PC-9 (cell line): ENCODE measurements at regions not wholly inside any gene's neighbourhood (a gene's known extent, or its start where the extent isn't known, plus 50 kb on each side); places are given as distances from the start of the nearest gene placed in this dataset.

Source experiments
- BruUV-seq: library from RNA; stranded (reverse); fragments of 400-500 nt; replicated peaks from 2 replicates; lab custom pipeline; 2021; lab: Mats Ljungman, UMichigan
- CTCF ChIA-PET: fragments of 300-600 bp; sonication (Branson Sonifier 250); formaldehyde crosslinking; loops from one replicate; lab custom pipeline; 2022; ENCODE audit warnings: antibody characterized with exemption; lab: Charles Lee
- POLR2A ChIA-PET: fragments of 300-600 bp; sonication (Branson Sonifier 250); formaldehyde crosslinking; loops from one replicate; lab custom pipeline; 2022; ENCODE audit warnings: antibody characterized with exemption; ENCODE audit not compliant: unreplicated experiment; lab: Charles Lee
- DNase-seq, 2 experiments: peaks; one replicate each; pipeline versions ENCODE4 v3.0.0 to v3.0.0-alpha.2; 2015 to 2022; ENCODE audit warnings: mixed read lengths in 1 of 2
- H2AFZ ChIP-seq: fragments of 200-600 bp; sonication (generic); 2 replicates; pipeline ENCODE4 v1.8.1; 2017; ENCODE audit warnings: antibody characterized with exemption
- H3F3A ChIP-seq: fragments of 200-600 bp; sonication (generic); 2 replicates; pipeline ENCODE4 v1.8.1; 2017; ENCODE audit warnings: antibody characterized with exemption, mild to moderate bottlenecking, low read depth; ENCODE audit not compliant: insufficient read depth
- H3K27ac ChIP-seq: fragments of 200-600 bp; sonication (generic); 2 replicates; pipeline ENCODE4 v1.6.1; 2016; ENCODE audit warnings: mixed run types
- H3K27me3 ChIP-seq: fragments of 200-600 bp; sonication (generic); 2 replicates; pipeline ENCODE4 v1.6.1; 2016; ENCODE audit warnings: low read depth, mixed run types; ENCODE audit not compliant: insufficient read depth
- H3K36me3 ChIP-seq: fragments of 200-600 bp; sonication (generic); 2 replicates; pipeline ENCODE4 v1.6.1; 2016; ENCODE audit warnings: low read depth, mixed run types
- H3K4me1 ChIP-seq: fragments of 200-600 bp; sonication (generic); replicated peaks from 2 replicates; pipeline ENCODE4 v1.6.1; 2016; ENCODE audit warnings: mixed run types; ENCODE audit not compliant: insufficient read depth
- H3K4me2 ChIP-seq: fragments of 200-600 bp; sonication (generic); 2 replicates; pipeline ENCODE4 v1.6.1; 2017; ENCODE audit warnings: mixed run types
- H3K4me3 ChIP-seq: fragments of 200-600 bp; sonication (generic); 2 replicates; pipeline ENCODE4 v1.6.1; 2016; ENCODE audit warnings: mixed run types
- H3K79me2 ChIP-seq: fragments of 200-600 bp; sonication (generic); 2 replicates; pipeline ENCODE4 v1.6.1; 2017; ENCODE audit warnings: low read depth, mixed run types
- H3K9me2 ChIP-seq: fragments of 200-600 bp; sonication (generic); 2 replicates; pipeline ENCODE4 v1.8.1; 2017; ENCODE audit warnings: mild to moderate bottlenecking; ENCODE audit not compliant: insufficient read depth
- H3K9me3 ChIP-seq: fragments of 200-600 bp; sonication (generic); 2 replicates; pipeline ENCODE4 v1.8.1; 2016; ENCODE audit warnings: low read depth; ENCODE audit not compliant: insufficient read depth
- H4K20me1 ChIP-seq: fragments of 200-600 bp; sonication (generic); 2 replicates; pipeline ENCODE4 v1.8.1; 2017; ENCODE audit not compliant: insufficient read depth
- EZH2 ChIP-seq: fragments of 200-600 bp; sonication (generic); IDR thresholded peaks from 2 replicates; pipeline ENCODE4 v1.8.0; 2017; ENCODE audit warnings: antibody characterized with exemption, low read depth
- intact Hi-C: fragments of 100-400 bp; cut with micrococcal nuclease; formaldehyde crosslinking; loops from one replicate; pipeline ENCODE4 v1.10.0; 2022; ENCODE audit not compliant: unreplicated experiment
- TF ChIP-seq, protein P1 (sequence below): fragments of 200-600 bp; sonication (generic); conservative IDR thresholded peaks from 2 replicates; pipeline ENCODE4 v1.6.1; 2017; ENCODE audit warnings: mixed run types, antibody characterized with exemption, mild to moderate bottlenecking, moderate library complexity

DNA sequence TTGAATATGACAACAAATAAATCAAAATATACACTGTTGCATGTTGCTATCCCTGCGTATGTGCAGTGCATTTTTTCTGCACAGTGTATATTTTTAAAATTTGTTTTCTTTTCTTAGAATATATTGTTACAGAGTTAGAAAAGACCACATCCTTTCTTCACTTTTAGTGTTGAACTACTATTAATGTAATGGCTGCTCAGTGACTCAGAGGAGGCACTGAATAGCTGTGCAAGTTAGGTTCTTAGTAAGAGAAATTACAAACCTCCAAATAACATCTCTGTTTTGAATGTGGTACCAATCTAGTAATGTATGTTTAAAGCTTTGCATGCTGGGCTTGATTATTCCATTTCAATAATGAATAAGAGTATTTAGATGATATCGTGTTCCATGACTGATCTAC lies 208.9 kb upstream of the PRR16 start:
- POLR2A ChIA-PET, result no interaction called here
- CTCF ChIA-PET, result no interaction called here
- no peaks in the 10 kb centered on the region for H4K20me1 ChIP-seq
- intact Hi-C loops, result no loop called here
- H3F3A ChIP-seq, result no peaks in the 10 kb centered on the region
- no peaks in the 10 kb centered on the region for H3K27me3 ChIP-seq
- H3K4me1 ChIP-seq, result no peaks in the 10 kb centered on the region
- no peaks in the 10 kb centered on the region for H3K36me3 ChIP-seq
- BruUV-seq, result no TSS peak
- H3K9me3 ChIP-seq, result no peaks in the 10 kb centered on the region
- H3K79me2 ChIP-seq, result no peaks in the 10 kb centered on the region
- H3K9me2 ChIP-seq, result no peaks in the 10 kb centered on the region
- no peak overlapping the region for H3K4me3 ChIP-seq
- no peak overlapping the region for H3K27ac ChIP-seq
- no peak for DNase-seq
- no peak overlapping the region for H2AFZ ChIP-seq
- no peak overlapping the region for H3K4me2 ChIP-seq
- no peak for TF ChIP-seq EZH2
- TF ChIP-seq, protein P1, sequence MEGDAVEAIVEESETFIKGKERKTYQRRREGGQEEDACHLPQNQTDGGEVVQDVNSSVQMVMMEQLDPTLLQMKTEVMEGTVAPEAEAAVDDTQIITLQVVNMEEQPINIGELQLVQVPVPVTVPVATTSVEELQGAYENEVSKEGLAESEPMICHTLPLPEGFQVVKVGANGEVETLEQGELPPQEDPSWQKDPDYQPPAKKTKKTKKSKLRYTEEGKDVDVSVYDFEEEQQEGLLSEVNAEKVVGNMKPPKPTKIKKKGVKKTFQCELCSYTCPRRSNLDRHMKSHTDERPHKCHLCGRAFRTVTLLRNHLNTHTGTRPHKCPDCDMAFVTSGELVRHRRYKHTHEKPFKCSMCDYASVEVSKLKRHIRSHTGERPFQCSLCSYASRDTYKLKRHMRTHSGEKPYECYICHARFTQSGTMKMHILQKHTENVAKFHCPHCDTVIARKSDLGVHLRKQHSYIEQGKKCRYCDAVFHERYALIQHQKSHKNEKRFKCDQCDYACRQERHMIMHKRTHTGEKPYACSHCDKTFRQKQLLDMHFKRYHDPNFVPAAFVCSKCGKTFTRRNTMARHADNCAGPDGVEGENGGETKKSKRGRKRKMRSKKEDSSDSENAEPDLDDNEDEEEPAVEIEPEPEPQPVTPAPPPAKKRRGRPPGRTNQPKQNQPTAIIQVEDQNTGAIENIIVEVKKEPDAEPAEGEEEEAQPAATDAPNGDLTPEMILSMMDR, result no peak

DNA sequence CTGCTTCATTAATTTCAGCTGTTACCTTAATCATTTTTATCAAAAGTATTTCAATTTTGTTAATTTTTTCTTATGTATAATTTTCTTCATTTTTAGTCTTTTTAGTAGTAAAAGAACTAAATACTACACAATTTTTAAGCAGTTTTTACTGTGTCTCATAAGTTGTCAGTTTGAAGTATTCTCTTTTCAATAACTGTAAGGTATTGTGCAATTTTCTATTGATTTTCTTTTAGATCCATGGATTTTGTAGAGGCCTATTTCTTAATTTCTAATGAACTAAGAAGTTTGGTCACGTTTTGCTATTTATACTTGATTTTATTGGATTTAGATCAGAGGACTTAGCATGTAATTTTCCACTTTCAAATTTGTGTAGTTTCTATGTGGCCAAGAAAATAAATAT lies 207.7 kb upstream of the PRR16 start:
- no peaks in the 10 kb centered on the region for H3F3A ChIP-seq
- TF ChIP-seq, protein P1, result no peak
- no peak for TF ChIP-seq EZH2
- ChIA-PET POLR2A (no interaction called here), CTCF (no interaction called here)
- no peaks in the 10 kb centered on the region for H3K36me3 ChIP-seq
- H2AFZ ChIP-seq, result no peak overlapping the region
- H3K4me3 ChIP-seq, result no peak overlapping the region
- H3K79me2 ChIP-seq, result no peaks in the 10 kb centered on the region
- intact Hi-C loops, result no loop called here
- no peaks in the 10 kb centered on the region for H4K20me1 ChIP-seq
- H3K9me3 ChIP-seq, result no peaks in the 10 kb centered on the region
- no peak overlapping the region for H3K4me2 ChIP-seq
- no TSS peak for BruUV-seq
- no peaks in the 10 kb centered on the region for H3K27me3 ChIP-seq
- no peaks in the 10 kb centered on the region for H3K9me2 ChIP-seq
- no peaks in the 10 kb centered on the region for H3K4me1 ChIP-seq
- no peak overlapping the region for H3K27ac ChIP-seq
- no peak for DNase-seq

DNA sequence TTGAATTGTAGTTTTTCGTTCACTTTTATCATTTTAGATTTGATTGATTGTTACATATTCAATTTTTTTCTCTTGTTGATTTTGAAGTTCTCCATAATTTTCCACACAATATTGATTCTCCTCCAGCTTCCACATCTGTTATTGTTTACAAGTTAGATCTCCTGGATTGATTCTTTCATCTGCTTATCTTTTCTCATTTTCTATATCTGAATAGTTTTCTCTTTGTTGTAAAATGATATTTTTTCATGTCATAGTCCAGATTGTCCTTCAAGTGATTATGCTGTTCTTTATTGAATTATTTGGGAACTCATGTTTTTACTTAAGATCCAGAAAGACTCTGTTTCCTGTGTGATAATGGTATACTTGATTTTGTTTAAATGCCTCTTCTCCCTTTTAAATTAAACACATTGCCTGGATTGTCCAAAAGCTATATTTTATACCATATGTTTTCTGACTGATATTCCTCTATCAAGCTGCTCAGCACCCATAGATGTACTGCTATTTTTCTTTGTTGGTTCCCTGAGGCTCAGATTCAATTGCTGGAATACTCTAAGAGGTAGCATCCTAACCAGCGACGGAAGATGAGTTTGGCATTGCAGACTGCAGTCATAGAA lies 206.6 kb upstream of the PRR16 start:
- BruUV-seq, result no TSS peak
- Histone ChIP-seq H3K4me2 (no peak overlapping the region), H3K4me1 (no peaks in the 10 kb centered on the region), H3F3A (no peaks in the 10 kb centered on the region), H3K9me3 (no peaks in the 10 kb centered on the region), H3K4me3 (no peak overlapping the region), H4K20me1 (no peaks in the 10 kb centered on the region), H3K79me2 (no peaks in the 10 kb centered on the region), H3K36me3 (no peaks in the 10 kb centered on the region), H3K27me3 (no peaks in the 10 kb centered on the region), H3K9me2 (no peaks in the 10 kb centered on the region), H2AFZ (no peak overlapping the region), H3K27ac (no peak overlapping the region)
- intact Hi-C loops, result no loop called here
- POLR2A ChIA-PET, result no interaction called here
- no peak for DNase-seq
- TF ChIP-seq, protein P1, result no peak
- no peak for TF ChIP-seq EZH2
- CTCF ChIA-PET, result no interaction called here
